Vagina (tissue), 2 donors: ENCODE measurements at regions not wholly inside any gene's neighbourhood (a gene's known extent, or its start where the extent isn't known, plus 50 kb on each side); places are given as distances from the start of the nearest gene placed in this dataset.

Source experiments
- POLR2A ChIP-seq, 2 donors: fragments of 450-650 bp; IDR thresholded peaks; one replicate each; pipeline ENCODE4 v1.6.1; 2017; ENCODE audit warnings: antibody characterized with exemption in 2 of 2, mild to moderate bottlenecking in 2 of 2, moderate library complexity in 2 of 2
- POLR2AphosphoS5 ChIP-seq, 2 donors: sonication (generic); formaldehyde crosslinking; IDR thresholded peaks; one replicate each; pipeline ENCODE4 v1.9.0; 2017; ENCODE audit warnings: antibody characterized with exemption in 2 of 2, mild to moderate bottlenecking in 2 of 2, low read depth in 1 of 2; ENCODE audit not compliant: insufficient read depth in 1 of 2
- TF ChIP-seq, protein P1 (sequence below), 3 experiments: fragments of 450-650 bp in 2 of 3; fragments of 200-600 bp in 1 of 3; sonication (generic) in 1 of 3; IDR thresholded peaks; one replicate each; pipeline ENCODE4 v1.5.1; 2017 to 2019; ENCODE audit warnings: antibody characterized with exemption in 3 of 3, mild to moderate bottlenecking in 2 of 3, moderate library complexity in 2 of 3

- TF ChIP-seq, protein P1, sequence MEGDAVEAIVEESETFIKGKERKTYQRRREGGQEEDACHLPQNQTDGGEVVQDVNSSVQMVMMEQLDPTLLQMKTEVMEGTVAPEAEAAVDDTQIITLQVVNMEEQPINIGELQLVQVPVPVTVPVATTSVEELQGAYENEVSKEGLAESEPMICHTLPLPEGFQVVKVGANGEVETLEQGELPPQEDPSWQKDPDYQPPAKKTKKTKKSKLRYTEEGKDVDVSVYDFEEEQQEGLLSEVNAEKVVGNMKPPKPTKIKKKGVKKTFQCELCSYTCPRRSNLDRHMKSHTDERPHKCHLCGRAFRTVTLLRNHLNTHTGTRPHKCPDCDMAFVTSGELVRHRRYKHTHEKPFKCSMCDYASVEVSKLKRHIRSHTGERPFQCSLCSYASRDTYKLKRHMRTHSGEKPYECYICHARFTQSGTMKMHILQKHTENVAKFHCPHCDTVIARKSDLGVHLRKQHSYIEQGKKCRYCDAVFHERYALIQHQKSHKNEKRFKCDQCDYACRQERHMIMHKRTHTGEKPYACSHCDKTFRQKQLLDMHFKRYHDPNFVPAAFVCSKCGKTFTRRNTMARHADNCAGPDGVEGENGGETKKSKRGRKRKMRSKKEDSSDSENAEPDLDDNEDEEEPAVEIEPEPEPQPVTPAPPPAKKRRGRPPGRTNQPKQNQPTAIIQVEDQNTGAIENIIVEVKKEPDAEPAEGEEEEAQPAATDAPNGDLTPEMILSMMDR (IDR thresholded peaks at IDR 0.05), result no peak
- TF ChIP-seq POLR2A (IDR thresholded peaks at IDR 0.05), result no peak
- no peak for TF ChIP-seq POLR2AphosphoS5 (IDR thresholded peaks at IDR 0.05; ENCODE audit: insufficient read depth in 1 of 2, low read depth in 1 of 2)
Observed at GRCh38 chr2:10501451-10501961, 53.4 kb upstream of the ODC1 start.
